ENCODE measurements at regions not wholly inside any gene's neighbourhood (a gene's known extent, or its start where the extent isn't known, plus 50 kb on each side); places are given as distances from the start of the nearest gene placed in this dataset.

DNA sequence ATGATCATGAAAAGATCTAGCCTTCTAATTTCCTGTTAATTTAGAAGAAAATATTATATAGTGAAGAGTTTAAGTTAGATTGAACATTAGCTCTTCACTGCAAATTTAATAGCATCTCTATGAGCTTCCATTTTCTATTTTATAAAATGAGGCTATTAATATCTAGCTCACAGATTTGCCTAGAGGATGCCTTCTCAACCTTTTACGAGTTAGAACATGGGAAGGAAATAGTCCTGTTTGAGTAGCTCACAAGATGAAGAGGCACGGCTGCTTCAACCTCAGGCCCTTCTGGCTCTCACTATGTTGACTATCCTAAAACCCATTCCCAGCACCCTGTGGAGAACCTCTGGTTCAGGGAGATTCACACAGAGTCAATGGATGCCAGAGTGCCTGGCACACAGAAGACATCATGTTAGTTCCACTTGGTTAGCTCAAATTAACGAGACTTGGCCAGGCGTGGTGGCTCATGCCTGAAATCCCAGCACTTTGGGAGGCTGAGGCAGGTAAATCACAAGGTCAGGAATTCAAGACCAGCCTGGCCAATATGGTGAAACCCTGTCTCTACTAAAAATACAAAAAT, 97.9 kb upstream of the GUCY1A1 start:
- Histone ChIP-seq H3K27ac (ENCODE audit: low read depth, low read length, poor library complexity, severe bottlenecking) (no peak overlapping the region), H3K36me3 (ENCODE audit: insufficient read depth, low read length, poor library complexity, severe bottlenecking) (no peaks in the 10 kb centered on the region), H3K27me3 (replicated peaks; ENCODE audit: insufficient read depth, low read depth, low read length, poor library complexity) (no peaks in the 10 kb centered on the region), H3K4me1 (ENCODE audit: insufficient read depth, low read length, poor library complexity, severe bottlenecking) (no peaks in the 10 kb centered on the region), H3K4me3 (ENCODE audit: low read depth, low read length, poor library complexity, severe bottlenecking) (no peak overlapping the region), H3K9me3 (ENCODE audit: low read depth, low read length, poor library complexity, severe bottlenecking) (no peaks in the 10 kb centered on the region)
- ChIA-PET CTCF (no interaction called here), POLR2A (ENCODE audit: low non-redundant PET) (no interaction called here)
- TF ChIP-seq CTCF (conservative IDR thresholded peaks at IDR 0.05; ENCODE audit: low read depth, low read length) (no peak), EZH2 (IDR thresholded peaks at IDR 0.05; ENCODE audit: borderline replicate concordance, low read depth, low read length, poor library complexity, severe bottlenecking) (no peak)
- intact Hi-C loops (cut with micrococcal nuclease; ENCODE audit: unreplicated experiment) = no loop called here
- DNase-seq (ENCODE audit: low spot score) = no peak
- no TSS peak for BruUV-seq (replicated peaks)

DNA sequence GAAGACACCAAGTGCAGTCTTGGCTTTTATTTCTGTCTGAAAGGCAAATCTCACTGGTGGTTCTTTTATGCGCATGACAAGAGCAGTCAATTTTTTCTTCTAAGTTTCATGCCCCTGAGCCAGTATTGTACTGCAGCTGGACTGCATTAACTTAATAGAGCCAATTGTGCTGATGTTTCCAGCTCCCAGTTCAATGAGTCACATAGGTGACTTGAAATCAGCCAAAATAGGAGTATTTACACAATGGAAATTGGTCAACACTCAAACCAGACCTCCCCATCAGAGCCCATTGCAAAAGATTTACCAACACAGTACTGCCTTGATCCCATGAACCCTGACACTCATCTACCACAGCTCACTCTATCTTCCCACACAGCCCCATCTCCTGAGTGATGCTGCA, 100.3 kb upstream of the GUCY1A1 start:
- ChIA-PET CTCF (no interaction called here), POLR2A (ENCODE audit: low non-redundant PET) (no interaction called here)
- intact Hi-C loops (cut with micrococcal nuclease; ENCODE audit: unreplicated experiment) = no loop called here
- Histone ChIP-seq H3K9me3 (ENCODE audit: low read depth, low read length, poor library complexity, severe bottlenecking) (no peaks in the 10 kb centered on the region), H3K27me3 (replicated peaks; ENCODE audit: insufficient read depth, low read depth, low read length, poor library complexity) (no peaks in the 10 kb centered on the region), H3K27ac (ENCODE audit: low read depth, low read length, poor library complexity, severe bottlenecking) (no peak overlapping the region), H3K4me3 (ENCODE audit: low read depth, low read length, poor library complexity, severe bottlenecking) (no peak overlapping the region), H3K36me3 (ENCODE audit: insufficient read depth, low read length, poor library complexity, severe bottlenecking) (no peaks in the 10 kb centered on the region), H3K4me1 (ENCODE audit: insufficient read depth, low read length, poor library complexity, severe bottlenecking) (no peaks in the 10 kb centered on the region)
- TF ChIP-seq EZH2 (IDR thresholded peaks at IDR 0.05; ENCODE audit: borderline replicate concordance, low read depth, low read length, poor library complexity, severe bottlenecking) (no peak), CTCF (conservative IDR thresholded peaks at IDR 0.05; ENCODE audit: low read depth, low read length) (no peak)
- DNase-seq (ENCODE audit: low spot score) = no peak
- no TSS peak for BruUV-seq (replicated peaks)

GRCh38 chr4:155565776-155566175, 100.9 kb upstream of the GUCY1A1 start:
- intact Hi-C loops (cut with micrococcal nuclease; ENCODE audit: unreplicated experiment) = no loop called here
- no peaks in the 10 kb centered on the region for H3K9me3 ChIP-seq (ENCODE audit: low read depth, low read length, poor library complexity, severe bottlenecking)
- H3K4me3 ChIP-seq (ENCODE audit: low read depth, low read length, poor library complexity, severe bottlenecking) = no peak overlapping the region
- no peaks in the 10 kb centered on the region for H3K4me1 ChIP-seq (ENCODE audit: insufficient read depth, low read length, poor library complexity, severe bottlenecking)
- TF ChIP-seq EZH2 (IDR thresholded peaks at IDR 0.05; ENCODE audit: borderline replicate concordance, low read depth, low read length, poor library complexity, severe bottlenecking) (no peak), CTCF (conservative IDR thresholded peaks at IDR 0.05; ENCODE audit: low read depth, low read length) (no peak)
- H3K36me3 ChIP-seq (ENCODE audit: insufficient read depth, low read length, poor library complexity, severe bottlenecking) = no peaks in the 10 kb centered on the region
- DNase-seq (ENCODE audit: low spot score) = no peak
- H3K27ac ChIP-seq (ENCODE audit: low read depth, low read length, poor library complexity, severe bottlenecking) = no peak overlapping the region
- CTCF ChIA-PET = no interaction called here
- POLR2A ChIA-PET (ENCODE audit: low non-redundant PET) = no interaction called here
- no TSS peak for BruUV-seq (replicated peaks)
- H3K27me3 ChIP-seq (replicated peaks; ENCODE audit: insufficient read depth, low read depth, low read length, poor library complexity) = no peaks in the 10 kb centered on the region
